CD4-positive, alpha-beta memory T cell (primary cell): ENCODE measurements at regions not wholly inside any gene's neighbourhood (a gene's known extent, or its start where the extent isn't known, plus 50 kb on each side); places are given as distances from the start of the nearest gene placed in this dataset.

Source experiments
- CTCF ChIA-PET: fragments of 350-600 bp; sonication (Branson Sonifier 250); formaldehyde crosslinking; loops from one replicate; lab custom pipeline; 2021; ENCODE audit warnings: inconsistent platforms; ENCODE audit not compliant: partially characterized antibody; lab: Charles Lee
- POLR2A ChIA-PET: fragments of 350-600 bp; sonication (Branson Sonifier 250); formaldehyde crosslinking; loops from one replicate; lab custom pipeline; 2021; ENCODE audit not compliant: partially characterized antibody; lab: Charles Lee
- DNase-seq, 5 donors: peaks; one replicate each; pipeline versions ENCODE4 v3.0.0 to v3.0.0-alpha.2; 2020 to 2022; ENCODE audit warnings: mixed read lengths in 1 of 5
- H3K27ac ChIP-seq: one replicate; pipeline ENCODE4 v1.7.0; 2013; ENCODE audit warnings: low read depth, low read length
- H3K27me3 ChIP-seq: 2 replicates; pipeline ENCODE4 v1.7.0; 2013; ENCODE audit warnings: mild to moderate bottlenecking, low read length, moderate library complexity; ENCODE audit not compliant: insufficient read depth
- H3K36me3 ChIP-seq: 2 replicates; pipeline ENCODE4 v1.7.0; 2013; ENCODE audit warnings: mild to moderate bottlenecking, low read length, moderate library complexity; ENCODE audit not compliant: insufficient read depth
- H3K4me1 ChIP-seq: 2 replicates; pipeline ENCODE4 v1.7.0; 2013; ENCODE audit warnings: mild to moderate bottlenecking, low read length, moderate library complexity; ENCODE audit not compliant: insufficient read depth
- H3K4me3 ChIP-seq, 2 donors: one replicate each; pipeline ENCODE4 v1.7.0; 2013; ENCODE audit warnings: low read length in 2 of 2, mild to moderate bottlenecking in 1 of 2
- H3K9me3 ChIP-seq, 2 donors: one replicate each; pipeline ENCODE4 v1.7.0; 2013; ENCODE audit warnings: low read length in 2 of 2, control low read depth in 1 of 2; ENCODE audit not compliant: control insufficient read depth in 1 of 2
- H3K27ac Mint-ChIP-seq, 7 donors: one replicate each; pipeline ENCODE4 v1.8.0; 2020 to 2021; ENCODE audit warnings: mixed read lengths in 7 of 7, mild to moderate bottlenecking in 6 of 7, inconsistent platforms in 3 of 7, moderate library complexity in 3 of 7
- H3K27me3 Mint-ChIP-seq, 2 donors: one replicate each; pipeline ENCODE4 v1.8.0; 2020 to 2021; ENCODE audit warnings: mixed read lengths in 2 of 2
- H3K36me3 Mint-ChIP-seq, 2 donors: one replicate each; pipeline ENCODE4 v1.8.0; 2020 to 2021; ENCODE audit warnings: mixed read lengths in 2 of 2, inconsistent platforms in 1 of 2, mild to moderate bottlenecking in 1 of 2
- H3K4me1 Mint-ChIP-seq, 4 donors: one replicate each; pipeline ENCODE4 v1.8.0; 2020 to 2021; ENCODE audit warnings: mixed read lengths in 4 of 4, mild to moderate bottlenecking in 1 of 4
- H3K4me3 Mint-ChIP-seq, 8 donors: one replicate each; pipeline ENCODE4 v1.8.0; 2020 to 2021; ENCODE audit warnings: mixed read lengths in 8 of 8, mild to moderate bottlenecking in 7 of 8, moderate library complexity in 6 of 8, inconsistent platforms in 3 of 8
- H3K9me3 Mint-ChIP-seq, 8 donors: one replicate each; pipeline ENCODE4 v1.8.0; 2020 to 2021; ENCODE audit warnings: mixed read lengths in 8 of 8, mild to moderate bottlenecking in 5 of 8, inconsistent platforms in 3 of 8, moderate library complexity in 1 of 8
- intact Hi-C: fragments of 100-400 bp; cut with micrococcal nuclease; formaldehyde crosslinking; loops from one replicate; pipeline ENCODE4 v1.15.1; 2023

- intact Hi-C loops, result no loop called here
- no peak for DNase-seq
- Mint-ChIP-seq H3K4me3 (no peak overlapping the region), H3K27ac (no peak overlapping the region), H3K9me3 (no peaks in the 10 kb centered on the region), H3K36me3 (no peaks in the 10 kb centered on the region), H3K4me1 (peaks cover 8 to 19% (median 11%) of the 10 kb centered on the region in 4 donors), H3K27me3 (peaks cover 4 to 11% of the 10 kb centered on the region in 2 donors)
- no peak overlapping the region for H3K4me3 ChIP-seq
- peaks cover 13% of the 10 kb centered on the region for H3K4me1 ChIP-seq
- no peaks in the 10 kb centered on the region for H3K36me3 ChIP-seq
- no peak overlapping the region for H3K27ac ChIP-seq
- no peaks in the 10 kb centered on the region for H3K27me3 ChIP-seq
- CTCF ChIA-PET, result no interaction called here
- H3K9me3 ChIP-seq, result no peaks in the 10 kb centered on the region
- POLR2A ChIA-PET, result no interaction called here
Observed at GRCh38 chr20:4371623-4372251, 122.7 kb upstream of the ADRA1D start.

- no peaks in the 10 kb centered on the region for H3K36me3 ChIP-seq
- H3K27ac ChIP-seq, result no peak overlapping the region
- peaks cover 8 to 19% (median 11%) of the 10 kb centered on the region in 4 donors for H3K4me1 Mint-ChIP-seq
- H3K27me3 Mint-ChIP-seq, result peaks cover 3 to 8% of the 10 kb centered on the region in 2 donors
- no peak overlapping the region for H3K4me3 ChIP-seq
- no peaks in the 10 kb centered on the region for H3K9me3 ChIP-seq
- ChIA-PET POLR2A (no interaction called here), CTCF (no interaction called here)
- DNase-seq, result no peak
- no peaks in the 10 kb centered on the region for H3K36me3 Mint-ChIP-seq
- H3K4me3 Mint-ChIP-seq, result no peak overlapping the region
- H3K9me3 Mint-ChIP-seq, result no peaks in the 10 kb centered on the region
- H3K27me3 ChIP-seq, result no peaks in the 10 kb centered on the region
- H3K4me1 ChIP-seq, result peaks cover 13% of the 10 kb centered on the region
- peak overlapping the region in 1 of 7 donors; percentile 17 for H3K27ac Mint-ChIP-seq
- intact Hi-C loops, result no loop called here
Observed at GRCh38 chr20:4370851-4371250, 121.8 kb upstream of the ADRA1D start.

- Mint-ChIP-seq H3K4me3 (peak overlapping the region in 7 of 8 donors; percentile 21 to 68 (median 52)), H3K36me3 (no peaks in the 10 kb centered on the region)
- CTCF ChIA-PET, result no interaction called here
Observed at GRCh38 chr20:4369798-4370124, 120.7 kb upstream of the ADRA1D start.

GRCh38 chr20:4369119-4369797 lies 120.2 kb upstream of the ADRA1D start:
- Mint-ChIP-seq H3K27me3 (peaks cover 1 to 2% of the 10 kb centered on the region in 2 donors), H3K4me3 (peak overlapping the region in 7 of 8 donors; percentile 21 to 68 (median 52)), H3K36me3 (no peaks in the 10 kb centered on the region), H3K27ac (peak overlapping the region in 6 of 7 donors; percentile 7 to 92 (median 78)), H3K4me1 (peaks cover 8 to 19% (median 11%) of the 10 kb centered on the region in 4 donors), H3K9me3 (no peaks in the 10 kb centered on the region)
- Histone ChIP-seq H3K4me3 (no peak overlapping the region), H3K4me1 (peaks cover 13% of the 10 kb centered on the region), H3K9me3 (no peaks in the 10 kb centered on the region), H3K36me3 (no peaks in the 10 kb centered on the region), H3K27me3 (no peaks in the 10 kb centered on the region), H3K27ac (no peak overlapping the region)
- intact Hi-C loops, result no loop called here
- no peak for DNase-seq
- ChIA-PET CTCF (no interaction called here), POLR2A (no interaction called here)

More at GRCh38 chr20:4369798-4370124, 120.7 kb upstream of the ADRA1D start:
- Histone ChIP-seq H3K4me3 (peak overlapping the region in 1 of 2 donors; percentile 3), H3K36me3 (no peaks in the 10 kb centered on the region), H3K27me3 (no peaks in the 10 kb centered on the region), H3K9me3 (no peaks in the 10 kb centered on the region), H3K27ac (no peak overlapping the region), H3K4me1 (peaks cover 13% of the 10 kb centered on the region)
- peaks cover 2 to 3% of the 10 kb centered on the region in 2 donors for H3K27me3 Mint-ChIP-seq
- intact Hi-C loops, result no loop called here
- DNase-seq, result peak in 4 of 5 donors; percentile 0 to 16 (median 8)
- H3K4me1 Mint-ChIP-seq, result peaks cover 8 to 19% (median 11%) of the 10 kb centered on the region in 4 donors
- H3K9me3 Mint-ChIP-seq, result no peaks in the 10 kb centered on the region
- POLR2A ChIA-PET, result no interaction called here
- peak overlapping the region in 6 of 7 donors; percentile 7 to 92 (median 78) for H3K27ac Mint-ChIP-seq

GRCh38 chr20:4366076-4366475 lies 117.0 kb upstream of the ADRA1D start:
- CTCF ChIA-PET, result no interaction called here
- Histone ChIP-seq H3K27me3 (no peaks in the 10 kb centered on the region), H3K4me3 (no peak overlapping the region), H3K27ac (no peak overlapping the region), H3K4me1 (peaks cover 13% of the 10 kb centered on the region), H3K36me3 (no peaks in the 10 kb centered on the region), H3K9me3 (no peaks in the 10 kb centered on the region)
- no peak overlapping the region for H3K4me3 Mint-ChIP-seq
- DNase-seq, result no peak
- H3K27me3 Mint-ChIP-seq, result peaks cover 3 to 6% of the 10 kb centered on the region in 2 donors
- H3K9me3 Mint-ChIP-seq, result peaks cover 0 to 3% (median 0%) of the 10 kb centered on the region in 8 donors
- intact Hi-C loops, result no loop called here
- POLR2A ChIA-PET, result no interaction called here
- no peaks in the 10 kb centered on the region for H3K36me3 Mint-ChIP-seq
- peaks cover 8 to 19% (median 11%) of the 10 kb centered on the region in 4 donors for H3K4me1 Mint-ChIP-seq
- no peak overlapping the region for H3K27ac Mint-ChIP-seq

GRCh38 chr20:4358552-4358951 lies 109.5 kb upstream of the ADRA1D start:
- CTCF ChIA-PET, result no interaction called here
- Mint-ChIP-seq H3K9me3 (peaks cover 0 to 12% (median 6%) of the 10 kb centered on the region in 8 donors), H3K36me3 (no peaks in the 10 kb centered on the region), H3K4me1 (no peaks in the 10 kb centered on the region), H3K27ac (no peak overlapping the region), H3K27me3 (peaks cover 35 to 36% of the 10 kb centered on the region in 2 donors), H3K4me3 (no peak overlapping the region)
- Histone ChIP-seq H3K9me3 (no peaks in the 10 kb centered on the region), H3K27me3 (no peaks in the 10 kb centered on the region), H3K36me3 (no peaks in the 10 kb centered on the region), H3K4me3 (no peak overlapping the region), H3K4me1 (no peaks in the 10 kb centered on the region), H3K27ac (no peak overlapping the region)
- DNase-seq, result no peak
- intact Hi-C loops, result no loop called here
- POLR2A ChIA-PET, result no interaction called here

GRCh38 chr20:4352348-4352747 lies 103.3 kb upstream of the ADRA1D start:
- H3K4me1 Mint-ChIP-seq, result no peaks in the 10 kb centered on the region
- H3K9me3 ChIP-seq, result no peaks in the 10 kb centered on the region
- no peaks in the 10 kb centered on the region for H3K36me3 ChIP-seq
- DNase-seq, result no peak
- H3K4me3 ChIP-seq, result no peak overlapping the region
- peaks cover 3 to 25% (median 15%) of the 10 kb centered on the region in 8 donors for H3K9me3 Mint-ChIP-seq
- H3K27me3 Mint-ChIP-seq, result peaks cover 37 to 43% of the 10 kb centered on the region in 2 donors
- H3K27ac Mint-ChIP-seq, result no peak overlapping the region
- no peak overlapping the region for H3K27ac ChIP-seq
- no peaks in the 10 kb centered on the region for H3K4me1 ChIP-seq
- no peaks in the 10 kb centered on the region for H3K27me3 ChIP-seq
- H3K36me3 Mint-ChIP-seq, result no peaks in the 10 kb centered on the region
- intact Hi-C loops, result no loop called here
- H3K4me3 Mint-ChIP-seq, result no peak overlapping the region
- ChIA-PET CTCF (no interaction called here), POLR2A (no interaction called here)
